ENCODE measurements at regions not wholly inside any gene's neighbourhood (a gene's known extent, or its start where the extent isn't known, plus 50 kb on each side); places are given as distances from the start of the nearest gene placed in this dataset.

DNA sequence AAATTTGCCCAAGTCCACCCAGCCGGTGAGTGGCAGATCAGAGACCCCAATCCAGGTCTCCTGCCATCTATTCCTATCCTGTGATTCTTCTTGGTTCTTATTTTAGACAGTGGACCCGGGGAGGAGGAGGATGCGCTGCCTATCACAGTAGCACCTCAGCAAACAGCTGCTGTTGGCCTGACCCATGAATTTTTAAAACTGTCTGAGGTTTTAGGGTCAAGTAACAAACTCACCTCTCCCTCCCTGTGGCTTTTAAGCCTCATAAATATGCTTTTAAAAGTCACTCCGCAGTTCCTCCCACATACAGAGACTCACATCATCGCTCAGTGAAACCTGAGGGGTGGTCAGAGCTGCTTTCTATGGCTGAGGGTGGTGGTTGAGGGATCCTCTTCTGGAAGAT, 128.6 kb downstream of the NAV1 start:
- peaks cover 10% of the 10 kb centered on the region for H3K27me3 Mint-ChIP-seq (ENCODE audit: insufficient read depth, low read depth, poor library complexity)
- no peaks in the 10 kb centered on the region for H3F3A ChIP-seq (replicated peaks; ENCODE audit: low read depth)
- H4K20me1 ChIP-seq (replicated peaks; ENCODE audit: insufficient read depth): peaks cover 6% of the 10 kb centered on the region; the same call in 1 of the 2 replicates
- H3K27ac Mint-ChIP-seq: no peak overlapping the region
- no peaks in the 10 kb centered on the region for H3K36me3 ChIP-seq (ENCODE audit: insufficient read depth)
- no peaks in the 10 kb centered on the region for H3K9me2 ChIP-seq (ENCODE audit: insufficient read depth)
- no peaks in the 10 kb centered on the region for H3K4me1 ChIP-seq (ENCODE audit: insufficient read depth)
- DNase-seq (ENCODE audit: low spot score): no peak
- peaks cover 20% of the 10 kb centered on the region for H3K79me2 ChIP-seq (replicated peaks; ENCODE audit: insufficient read depth)
- H3K9me3 Mint-ChIP-seq: no peaks in the 10 kb centered on the region
- H3K4me1 Mint-ChIP-seq: peaks cover 31% of the 10 kb centered on the region
- H3K4me3 Mint-ChIP-seq: no peak overlapping the region
- no peak overlapping the region for H3K4me2 ChIP-seq
- no peak overlapping the region for H3K27ac ChIP-seq (ENCODE audit: low read depth)
- TF ChIP-seq, protein P1, sequence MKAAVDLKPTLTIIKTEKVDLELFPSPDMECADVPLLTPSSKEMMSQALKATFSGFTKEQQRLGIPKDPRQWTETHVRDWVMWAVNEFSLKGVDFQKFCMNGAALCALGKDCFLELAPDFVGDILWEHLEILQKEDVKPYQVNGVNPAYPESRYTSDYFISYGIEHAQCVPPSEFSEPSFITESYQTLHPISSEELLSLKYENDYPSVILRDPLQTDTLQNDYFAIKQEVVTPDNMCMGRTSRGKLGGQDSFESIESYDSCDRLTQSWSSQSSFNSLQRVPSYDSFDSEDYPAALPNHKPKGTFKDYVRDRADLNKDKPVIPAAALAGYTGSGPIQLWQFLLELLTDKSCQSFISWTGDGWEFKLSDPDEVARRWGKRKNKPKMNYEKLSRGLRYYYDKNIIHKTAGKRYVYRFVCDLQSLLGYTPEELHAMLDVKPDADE (IDR thresholded peaks at IDR 0.05): no peak
- TF ChIP-seq ZNF331 (CRISPR knock-in tag; IDR thresholded peaks at IDR 0.05; ENCODE audit: low read depth) (no peak), STAT1 (IDR thresholded peaks at IDR 0.05; ENCODE audit: unreplicated experiment) (no peak), JUNB (IDR thresholded peaks at IDR 0.05; ENCODE audit: unreplicated experiment) (no peak), EZH2 (IDR thresholded peaks at IDR 0.05; ENCODE audit: low read depth, unreplicated experiment) (no peak), POLR2AphosphoS5 (IDR thresholded peaks at IDR 0.05; ENCODE audit: low read depth) (no peak), CREB1 (CRISPR knock-in tag; IDR thresholded peaks at IDR 0.05; ENCODE audit: low read depth) (no peak), NANOG (IDR thresholded peaks at IDR 0.05; ENCODE audit: borderline replicate concordance) (no peak), EZH2phosphoT487 (IDR thresholded peaks at IDR 0.05; ENCODE audit: unreplicated experiment) (no peak), ZNF114 (CRISPR knock-in tag; IDR thresholded peaks at IDR 0.05) (no peak)
- TF ChIP-seq, protein P2, sequence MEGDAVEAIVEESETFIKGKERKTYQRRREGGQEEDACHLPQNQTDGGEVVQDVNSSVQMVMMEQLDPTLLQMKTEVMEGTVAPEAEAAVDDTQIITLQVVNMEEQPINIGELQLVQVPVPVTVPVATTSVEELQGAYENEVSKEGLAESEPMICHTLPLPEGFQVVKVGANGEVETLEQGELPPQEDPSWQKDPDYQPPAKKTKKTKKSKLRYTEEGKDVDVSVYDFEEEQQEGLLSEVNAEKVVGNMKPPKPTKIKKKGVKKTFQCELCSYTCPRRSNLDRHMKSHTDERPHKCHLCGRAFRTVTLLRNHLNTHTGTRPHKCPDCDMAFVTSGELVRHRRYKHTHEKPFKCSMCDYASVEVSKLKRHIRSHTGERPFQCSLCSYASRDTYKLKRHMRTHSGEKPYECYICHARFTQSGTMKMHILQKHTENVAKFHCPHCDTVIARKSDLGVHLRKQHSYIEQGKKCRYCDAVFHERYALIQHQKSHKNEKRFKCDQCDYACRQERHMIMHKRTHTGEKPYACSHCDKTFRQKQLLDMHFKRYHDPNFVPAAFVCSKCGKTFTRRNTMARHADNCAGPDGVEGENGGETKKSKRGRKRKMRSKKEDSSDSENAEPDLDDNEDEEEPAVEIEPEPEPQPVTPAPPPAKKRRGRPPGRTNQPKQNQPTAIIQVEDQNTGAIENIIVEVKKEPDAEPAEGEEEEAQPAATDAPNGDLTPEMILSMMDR (conservative IDR thresholded peaks at IDR 0.05; ENCODE audit: low read depth in 2 of 2): no peak
- TF ChIP-seq, protein P3, sequence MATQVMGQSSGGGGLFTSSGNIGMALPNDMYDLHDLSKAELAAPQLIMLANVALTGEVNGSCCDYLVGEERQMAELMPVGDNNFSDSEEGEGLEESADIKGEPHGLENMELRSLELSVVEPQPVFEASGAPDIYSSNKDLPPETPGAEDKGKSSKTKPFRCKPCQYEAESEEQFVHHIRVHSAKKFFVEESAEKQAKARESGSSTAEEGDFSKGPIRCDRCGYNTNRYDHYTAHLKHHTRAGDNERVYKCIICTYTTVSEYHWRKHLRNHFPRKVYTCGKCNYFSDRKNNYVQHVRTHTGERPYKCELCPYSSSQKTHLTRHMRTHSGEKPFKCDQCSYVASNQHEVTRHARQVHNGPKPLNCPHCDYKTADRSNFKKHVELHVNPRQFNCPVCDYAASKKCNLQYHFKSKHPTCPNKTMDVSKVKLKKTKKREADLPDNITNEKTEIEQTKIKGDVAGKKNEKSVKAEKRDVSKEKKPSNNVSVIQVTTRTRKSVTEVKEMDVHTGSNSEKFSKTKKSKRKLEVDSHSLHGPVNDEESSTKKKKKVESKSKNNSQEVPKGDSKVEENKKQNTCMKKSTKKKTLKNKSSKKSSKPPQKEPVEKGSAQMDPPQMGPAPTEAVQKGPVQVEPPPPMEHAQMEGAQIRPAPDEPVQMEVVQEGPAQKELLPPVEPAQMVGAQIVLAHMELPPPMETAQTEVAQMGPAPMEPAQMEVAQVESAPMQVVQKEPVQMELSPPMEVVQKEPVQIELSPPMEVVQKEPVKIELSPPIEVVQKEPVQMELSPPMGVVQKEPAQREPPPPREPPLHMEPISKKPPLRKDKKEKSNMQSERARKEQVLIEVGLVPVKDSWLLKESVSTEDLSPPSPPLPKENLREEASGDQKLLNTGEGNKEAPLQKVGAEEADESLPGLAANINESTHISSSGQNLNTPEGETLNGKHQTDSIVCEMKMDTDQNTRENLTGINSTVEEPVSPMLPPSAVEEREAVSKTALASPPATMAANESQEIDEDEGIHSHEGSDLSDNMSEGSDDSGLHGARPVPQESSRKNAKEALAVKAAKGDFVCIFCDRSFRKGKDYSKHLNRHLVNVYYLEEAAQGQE (IDR thresholded peaks at IDR 0.05; ENCODE audit: unreplicated experiment): no peak
- TF ChIP-seq, protein P4, sequence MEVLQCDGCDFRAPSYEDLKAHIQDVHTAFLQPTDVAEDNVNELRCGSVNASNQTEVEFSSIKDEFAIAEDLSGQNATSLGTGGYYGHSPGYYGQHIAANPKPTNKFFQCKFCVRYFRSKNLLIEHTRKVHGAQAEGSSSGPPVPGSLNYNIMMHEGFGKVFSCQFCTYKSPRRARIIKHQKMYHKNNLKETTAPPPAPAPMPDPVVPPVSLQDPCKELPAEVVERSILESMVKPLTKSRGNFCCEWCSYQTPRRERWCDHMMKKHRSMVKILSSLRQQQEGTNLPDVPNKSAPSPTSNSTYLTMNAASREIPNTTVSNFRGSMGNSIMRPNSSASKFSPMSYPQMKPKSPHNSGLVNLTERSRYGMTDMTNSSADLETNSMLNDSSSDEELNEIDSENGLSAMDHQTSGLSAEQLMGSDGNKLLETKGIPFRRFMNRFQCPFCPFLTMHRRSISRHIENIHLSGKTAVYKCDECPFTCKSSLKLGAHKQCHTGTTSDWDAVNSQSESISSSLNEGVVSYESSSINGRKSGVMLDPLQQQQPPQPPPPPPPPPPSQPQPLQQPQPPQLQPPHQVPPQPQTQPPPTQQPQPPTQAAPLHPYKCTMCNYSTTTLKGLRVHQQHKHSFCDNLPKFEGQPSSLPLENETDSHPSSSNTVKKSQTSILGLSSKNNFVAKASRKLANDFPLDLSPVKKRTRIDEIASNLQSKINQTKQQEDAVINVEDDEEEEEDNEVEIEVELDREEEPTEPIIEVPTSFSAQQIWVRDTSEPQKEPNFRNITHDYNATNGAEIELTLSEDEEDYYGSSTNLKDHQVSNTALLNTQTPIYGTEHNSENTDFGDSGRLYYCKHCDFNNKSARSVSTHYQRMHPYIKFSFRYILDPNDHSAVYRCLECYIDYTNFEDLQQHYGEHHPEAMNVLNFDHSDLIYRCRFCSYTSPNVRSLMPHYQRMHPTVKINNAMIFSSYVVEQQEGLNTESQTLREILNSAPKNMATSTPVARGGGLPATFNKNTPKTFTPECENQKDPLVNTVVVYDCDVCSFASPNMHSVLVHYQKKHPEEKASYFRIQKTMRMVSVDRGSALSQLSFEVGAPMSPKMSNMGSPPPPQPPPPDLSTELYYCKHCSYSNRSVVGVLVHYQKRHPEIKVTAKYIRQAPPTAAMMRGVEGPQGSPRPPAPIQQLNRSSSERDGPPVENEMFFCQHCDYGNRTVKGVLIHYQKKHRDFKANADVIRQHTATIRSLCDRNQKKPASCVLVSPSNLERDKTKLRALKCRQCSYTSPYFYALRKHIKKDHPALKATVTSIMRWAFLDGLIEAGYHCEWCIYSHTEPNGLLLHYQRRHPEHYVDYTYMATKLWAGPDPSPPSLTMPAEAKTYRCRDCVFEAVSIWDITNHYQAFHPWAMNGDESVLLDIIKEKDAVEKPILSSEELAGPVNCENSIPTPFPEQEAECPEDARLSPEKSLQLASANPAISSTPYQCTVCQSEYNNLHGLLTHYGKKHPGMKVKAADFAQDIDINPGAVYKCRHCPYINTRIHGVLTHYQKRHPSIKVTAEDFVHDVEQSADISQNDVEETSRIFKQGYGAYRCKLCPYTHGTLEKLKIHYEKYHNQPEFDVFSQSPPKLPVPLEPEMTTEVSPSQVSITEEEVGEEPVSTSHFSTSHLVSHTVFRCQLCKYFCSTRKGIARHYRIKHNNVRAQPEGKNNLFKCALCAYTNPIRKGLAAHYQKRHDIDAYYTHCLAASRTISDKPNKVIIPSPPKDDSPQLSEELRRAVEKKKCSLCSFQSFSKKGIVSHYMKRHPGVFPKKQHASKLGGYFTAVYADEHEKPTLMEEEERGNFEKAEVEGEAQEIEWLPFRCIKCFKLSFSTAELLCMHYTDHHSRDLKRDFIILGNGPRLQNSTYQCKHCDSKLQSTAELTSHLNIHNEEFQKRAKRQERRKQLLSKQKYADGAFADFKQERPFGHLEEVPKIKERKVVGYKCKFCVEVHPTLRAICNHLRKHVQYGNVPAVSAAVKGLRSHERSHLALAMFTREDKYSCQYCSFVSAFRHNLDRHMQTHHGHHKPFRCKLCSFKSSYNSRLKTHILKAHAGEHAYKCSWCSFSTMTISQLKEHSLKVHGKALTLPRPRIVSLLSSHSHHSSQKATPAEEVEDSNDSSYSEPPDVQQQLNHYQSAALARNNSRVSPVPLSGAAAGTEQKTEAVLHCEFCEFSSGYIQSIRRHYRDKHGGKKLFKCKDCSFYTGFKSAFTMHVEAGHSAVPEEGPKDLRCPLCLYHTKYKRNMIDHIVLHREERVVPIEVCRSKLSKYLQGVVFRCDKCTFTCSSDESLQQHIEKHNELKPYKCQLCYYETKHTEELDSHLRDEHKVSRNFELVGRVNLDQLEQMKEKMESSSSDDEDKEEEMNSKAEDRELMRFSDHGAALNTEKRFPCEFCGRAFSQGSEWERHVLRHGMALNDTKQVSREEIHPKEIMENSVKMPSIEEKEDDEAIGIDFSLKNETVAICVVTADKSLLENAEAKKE (CRISPR knock-in tag; IDR thresholded peaks at IDR 0.05): no peak
- H3K36me3 Mint-ChIP-seq (ENCODE audit: low read depth): no peaks in the 10 kb centered on the region
- no peak overlapping the region for H2AFZ ChIP-seq
- no peak for ATAC-seq
- H3K27me3 ChIP-seq (ENCODE audit: insufficient read depth): no peaks in the 10 kb centered on the region
- H3K4me3 ChIP-seq: no peak overlapping the region
